ENCODE measurements at regions not wholly inside any gene's neighbourhood (a gene's known extent, or its start where the extent isn't known, plus 50 kb on each side); places are given as distances from the start of the nearest gene placed in this dataset.

DNA sequence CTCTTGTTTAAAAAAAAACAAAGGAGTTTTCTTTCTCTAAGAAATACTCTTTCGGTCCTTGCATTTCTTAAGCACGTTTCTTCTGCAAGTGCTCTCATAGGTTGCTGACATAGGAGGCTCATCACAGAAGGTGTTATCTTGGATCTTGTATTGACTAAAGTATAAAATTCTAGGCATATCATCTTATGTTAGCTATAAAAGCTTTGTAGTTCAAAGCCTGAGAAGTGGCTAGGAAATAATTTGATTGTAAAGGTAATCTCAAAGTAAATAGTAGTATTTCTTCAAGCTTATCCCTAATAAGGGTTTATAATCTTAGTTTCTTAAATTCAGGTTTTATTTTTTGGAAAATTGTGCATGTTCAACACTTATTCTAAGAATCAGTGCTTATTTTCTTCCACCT is 778.9 kb downstream of the TMTC2 start:
- no peak overlapping the region for H3K27ac ChIP-seq
- H3K4me3 ChIP-seq: no peak overlapping the region
- no peak for DNase-seq
- intact Hi-C loops (cut with DNase I): no loop called here
- H3K4me1 ChIP-seq: no peaks in the 10 kb centered on the region
- ATAC-seq: no peak
- H3K27me3 ChIP-seq (ENCODE audit: low read depth): no peaks in the 10 kb centered on the region
- H3K9me3 ChIP-seq: no peaks in the 10 kb centered on the region
- H3K36me3 ChIP-seq: no peaks in the 10 kb centered on the region
- TF ChIP-seq, protein P1, sequence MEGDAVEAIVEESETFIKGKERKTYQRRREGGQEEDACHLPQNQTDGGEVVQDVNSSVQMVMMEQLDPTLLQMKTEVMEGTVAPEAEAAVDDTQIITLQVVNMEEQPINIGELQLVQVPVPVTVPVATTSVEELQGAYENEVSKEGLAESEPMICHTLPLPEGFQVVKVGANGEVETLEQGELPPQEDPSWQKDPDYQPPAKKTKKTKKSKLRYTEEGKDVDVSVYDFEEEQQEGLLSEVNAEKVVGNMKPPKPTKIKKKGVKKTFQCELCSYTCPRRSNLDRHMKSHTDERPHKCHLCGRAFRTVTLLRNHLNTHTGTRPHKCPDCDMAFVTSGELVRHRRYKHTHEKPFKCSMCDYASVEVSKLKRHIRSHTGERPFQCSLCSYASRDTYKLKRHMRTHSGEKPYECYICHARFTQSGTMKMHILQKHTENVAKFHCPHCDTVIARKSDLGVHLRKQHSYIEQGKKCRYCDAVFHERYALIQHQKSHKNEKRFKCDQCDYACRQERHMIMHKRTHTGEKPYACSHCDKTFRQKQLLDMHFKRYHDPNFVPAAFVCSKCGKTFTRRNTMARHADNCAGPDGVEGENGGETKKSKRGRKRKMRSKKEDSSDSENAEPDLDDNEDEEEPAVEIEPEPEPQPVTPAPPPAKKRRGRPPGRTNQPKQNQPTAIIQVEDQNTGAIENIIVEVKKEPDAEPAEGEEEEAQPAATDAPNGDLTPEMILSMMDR (IDR thresholded peaks at IDR 0.05): no peak

DNA sequence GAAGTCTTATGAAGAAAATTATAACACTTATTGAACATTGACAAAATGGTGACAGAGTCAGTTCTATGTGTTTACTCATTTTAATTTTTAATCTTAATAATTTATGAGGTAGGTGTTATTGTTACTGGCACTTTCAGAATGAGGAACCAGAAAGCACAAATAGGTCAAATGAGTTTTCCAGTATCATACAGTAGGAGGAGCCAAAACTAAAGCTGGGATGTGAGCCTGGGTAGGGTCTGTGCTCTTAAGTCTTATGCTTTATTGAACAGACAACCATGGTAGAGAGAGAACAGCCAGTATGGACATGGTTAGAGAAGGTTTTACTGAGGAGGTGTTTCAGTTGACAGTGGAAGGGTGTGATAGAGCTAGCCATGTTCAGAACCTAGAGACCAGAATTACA is 775.7 kb downstream of the TMTC2 start:
- H3K36me3 ChIP-seq: no peaks in the 10 kb centered on the region
- DNase-seq (no peak), ATAC-seq (no peak)
- intact Hi-C loops (cut with DNase I): no loop called here
- no peak overlapping the region for H3K4me3 ChIP-seq
- no peaks in the 10 kb centered on the region for H3K4me1 ChIP-seq
- H3K9me3 ChIP-seq: no peaks in the 10 kb centered on the region
- H3K27ac ChIP-seq: no peak overlapping the region
- TF ChIP-seq, protein P1 (IDR thresholded peaks at IDR 0.05): no peak
- H3K27me3 ChIP-seq (ENCODE audit: low read depth): no peaks in the 10 kb centered on the region

DNA sequence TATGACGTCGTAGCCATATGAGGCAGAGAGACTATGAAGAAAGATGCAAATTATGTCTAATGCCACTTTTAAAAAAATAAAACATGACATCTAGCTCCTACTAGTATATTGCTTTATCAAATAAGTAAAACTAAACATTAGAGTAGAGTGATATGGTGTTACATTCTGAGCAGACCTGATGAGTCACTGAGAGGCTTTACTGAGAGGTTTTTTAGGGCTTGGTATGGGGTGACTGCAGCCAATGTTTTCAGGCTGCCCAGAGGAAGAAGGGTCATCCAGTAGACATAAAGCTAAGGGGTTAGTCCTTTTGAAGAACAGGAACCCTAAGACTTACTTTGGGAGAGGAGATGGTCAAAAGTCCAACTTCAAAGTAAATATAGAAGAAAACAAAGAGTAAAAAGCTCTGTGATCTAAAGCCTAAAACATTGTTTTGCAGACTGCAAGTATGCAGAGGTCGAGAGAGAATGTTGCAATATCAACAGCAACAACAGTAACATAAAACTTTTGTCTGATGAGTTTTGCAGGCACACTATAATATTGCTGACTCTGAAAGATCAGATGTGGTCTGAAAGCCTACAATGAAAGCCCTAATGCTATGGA is 774.7 kb downstream of the TMTC2 start:
- Histone ChIP-seq H3K27me3 (ENCODE audit: low read depth) (no peaks in the 10 kb centered on the region), H3K4me1 (no peaks in the 10 kb centered on the region), H3K4me3 (no peak overlapping the region), H3K27ac (no peak overlapping the region), H3K9me3 (no peaks in the 10 kb centered on the region), H3K36me3 (no peaks in the 10 kb centered on the region)
- ATAC-seq (no peak), DNase-seq (no peak)
- TF ChIP-seq, protein P1 (IDR thresholded peaks at IDR 0.05): no peak
- intact Hi-C loops (cut with DNase I): no loop called here

DNA sequence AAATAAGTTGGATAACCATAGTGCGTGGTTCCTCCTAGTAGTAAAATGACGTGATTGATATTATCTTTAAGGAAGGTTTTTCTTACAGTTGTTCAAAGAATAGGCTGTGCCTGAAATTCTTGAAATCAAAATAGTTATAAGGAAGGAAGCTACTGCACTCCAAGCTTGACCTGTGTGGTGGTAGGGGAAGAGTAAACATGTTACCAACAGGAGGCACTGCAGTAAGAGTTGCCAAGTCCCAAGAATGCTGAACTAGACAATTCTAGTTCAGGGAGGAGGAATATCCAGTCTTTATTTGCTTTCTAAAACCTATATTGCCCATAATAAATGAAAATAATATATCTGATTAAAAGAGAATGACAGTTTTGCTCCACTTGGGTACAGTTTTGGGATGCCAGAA is 764.5 kb downstream of the TMTC2 start:
- ATAC-seq: no peak

DNA sequence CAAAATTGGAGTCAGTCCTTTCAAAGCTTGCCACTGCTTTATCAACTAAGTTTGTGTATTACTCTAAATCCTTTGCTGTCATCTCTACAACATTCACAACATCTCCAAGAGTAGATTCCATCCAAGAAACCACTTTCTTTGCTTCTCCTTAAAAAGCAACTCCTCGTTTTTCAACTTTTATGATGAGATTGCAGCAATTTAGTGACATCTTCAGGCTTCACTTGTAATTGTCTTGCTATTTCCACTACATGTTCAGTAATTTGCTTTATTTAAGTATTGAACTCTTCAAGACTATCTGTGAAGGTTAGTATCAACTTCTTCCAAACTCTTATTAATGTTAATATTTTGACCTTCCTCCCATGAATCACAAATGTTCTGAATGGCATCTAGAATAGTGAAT is 747.9 kb downstream of the TMTC2 start:
- DNase-seq: no peak
- intact Hi-C loops (cut with DNase I): no loop called here
- ATAC-seq: no peak
- Histone ChIP-seq H3K27ac (no peak overlapping the region), H3K36me3 (no peaks in the 10 kb centered on the region), H3K4me3 (no peak overlapping the region), H3K9me3 (no peaks in the 10 kb centered on the region), H3K27me3 (ENCODE audit: low read depth) (no peaks in the 10 kb centered on the region), H3K4me1 (no peaks in the 10 kb centered on the region)
- TF ChIP-seq, protein P1 (IDR thresholded peaks at IDR 0.05): no peak

More for the DNA sequence above, 764.5 kb downstream of the TMTC2 start:
- no peaks in the 10 kb centered on the region for H3K9me3 ChIP-seq
- H3K36me3 ChIP-seq: no peaks in the 10 kb centered on the region
- TF ChIP-seq, protein P1 (IDR thresholded peaks at IDR 0.05): no peak
- no peak overlapping the region for H3K27ac ChIP-seq
- DNase-seq: no peak
- intact Hi-C loops (cut with DNase I): no loop called here
- H3K4me3 ChIP-seq: no peak overlapping the region
- H3K27me3 ChIP-seq (ENCODE audit: low read depth): no peaks in the 10 kb centered on the region
- H3K4me1 ChIP-seq: no peaks in the 10 kb centered on the region

Measured in lower lobe of right lung (tissue), 2 donors.